Sciatic nerve (tissue), 2 donors: ENCODE measurements at regions not wholly inside any gene's neighbourhood (a gene's known extent, or its start where the extent isn't known, plus 50 kb on each side); places are given as distances from the start of the nearest gene placed in this dataset.

ENCODE experiments used
- ATAC-seq: fragments of 200-7000 bp; cut with Tn5 transposase; one replicate; pipeline ENCODE4 v1.9.1; 2020; ENCODE audit warnings: mild to moderate bottlenecking, moderate library complexity
- DNase-seq: peaks from one replicate; pipeline ENCODE4 v3.0.0-alpha.2; 2020; ENCODE audit warnings: low spot score
- intact Hi-C: fragments of 100-400 bp; cut with DNase I; formaldehyde crosslinking; loops from one replicate; pipeline ENCODE4 v1.14.2; 2022
- donor health status: DM: no; HTN: no; CAD: no.
- donor health status: DM: no; HTN: no; CAD: no.

DNA sequence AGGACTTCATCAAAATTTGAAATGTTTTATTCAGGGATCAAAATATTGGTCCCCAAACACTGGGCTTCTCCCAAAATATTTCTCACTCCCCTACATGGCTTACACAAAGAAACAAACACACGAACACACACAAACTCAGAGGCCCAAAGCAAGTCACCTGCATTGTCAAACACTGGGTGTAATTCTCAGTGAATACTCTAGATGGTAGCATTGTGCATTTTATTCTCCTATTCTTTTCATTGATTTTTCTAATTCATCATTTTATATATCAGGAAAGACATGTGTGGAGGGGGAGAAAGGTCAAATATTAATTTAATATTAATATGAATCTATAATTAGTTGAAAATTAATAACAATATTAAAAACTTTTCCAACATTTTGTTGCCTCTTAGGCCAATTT, 72.3 kb upstream of the TNMD start:
- DNase-seq (no peak), ATAC-seq (peak; percentile 44)
- intact Hi-C loops = no loop called here

DNA sequence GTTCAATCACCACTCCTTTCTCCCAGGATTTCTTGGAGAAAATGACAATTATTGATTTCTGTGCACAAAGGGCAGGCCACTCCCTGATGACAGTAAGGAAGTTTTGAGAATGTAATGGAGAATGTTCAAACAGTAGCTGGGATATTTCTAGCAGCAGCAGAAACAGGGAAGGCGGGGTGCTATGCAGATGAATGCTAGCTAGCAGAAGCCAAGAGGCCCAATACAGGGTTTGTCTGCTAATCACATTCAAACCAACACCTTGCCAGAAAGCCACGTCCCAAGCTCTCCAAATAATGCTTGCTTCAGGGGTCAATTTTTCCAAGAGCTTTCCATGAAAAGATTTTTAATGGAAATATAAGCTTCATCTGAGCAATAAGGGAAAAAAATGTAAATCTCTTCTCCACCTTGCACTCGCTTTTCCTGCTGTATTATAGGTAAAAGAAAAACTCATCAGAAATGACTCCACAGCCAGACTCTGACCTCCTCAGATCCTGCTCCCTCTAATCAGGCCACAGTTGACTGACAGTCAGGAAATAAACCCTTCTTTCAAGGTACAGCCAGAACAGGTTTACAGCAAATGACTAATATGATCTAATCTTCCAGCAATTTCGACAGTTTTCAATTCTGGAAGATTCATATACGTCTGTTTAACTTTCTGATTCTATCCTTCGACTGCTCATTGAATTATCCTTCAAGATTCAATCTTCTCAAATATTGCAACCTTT, 84.7 kb upstream of the PCDH19 start:
- no peak for DNase-seq
- intact Hi-C loops = no loop called here
- no peak for ATAC-seq

DNA sequence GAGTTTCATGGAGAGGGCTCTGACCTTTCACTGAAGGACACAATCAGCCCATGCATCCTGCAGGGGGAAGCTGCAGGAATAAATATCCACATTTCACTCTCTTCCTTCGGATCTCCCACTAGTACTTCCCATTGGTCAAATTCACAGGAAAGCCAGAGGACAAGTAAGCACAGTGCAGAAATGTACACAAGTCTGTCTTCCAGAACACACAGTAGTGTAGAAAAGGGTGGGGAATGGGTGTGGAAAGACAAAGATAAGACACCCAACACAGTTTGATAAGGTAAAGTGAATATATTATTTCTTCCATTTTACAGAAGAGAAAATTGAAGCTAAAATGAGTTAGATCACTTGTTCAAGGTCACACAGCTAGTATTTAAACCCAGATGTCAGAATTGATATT, 81.1 kb upstream of the PCDH19 start:
- DNase-seq = no peak
- no peak for ATAC-seq
- intact Hi-C loops = no loop called here

DNA sequence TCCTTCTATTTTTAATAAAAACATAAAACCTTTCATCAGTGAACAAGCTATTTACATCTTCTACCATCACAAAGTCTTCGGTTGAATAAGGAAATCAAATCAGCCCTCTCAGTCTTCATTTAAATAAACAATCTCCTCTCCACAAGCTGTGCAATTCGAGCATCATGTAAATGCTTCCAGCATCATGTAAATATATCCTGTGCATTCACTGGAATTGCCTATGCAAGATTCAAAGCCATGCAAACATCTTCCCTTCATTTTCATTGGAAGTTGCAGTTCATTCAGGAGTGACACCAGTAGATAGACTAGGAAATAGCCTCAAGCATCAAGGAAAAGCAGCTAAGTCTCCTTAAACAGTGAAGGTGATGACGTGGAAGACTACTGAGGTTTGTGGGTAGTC, 77.7 kb upstream of the PCDH19 start:
- no peak for ATAC-seq
- no peak for DNase-seq
- intact Hi-C loops = no loop called here

DNA sequence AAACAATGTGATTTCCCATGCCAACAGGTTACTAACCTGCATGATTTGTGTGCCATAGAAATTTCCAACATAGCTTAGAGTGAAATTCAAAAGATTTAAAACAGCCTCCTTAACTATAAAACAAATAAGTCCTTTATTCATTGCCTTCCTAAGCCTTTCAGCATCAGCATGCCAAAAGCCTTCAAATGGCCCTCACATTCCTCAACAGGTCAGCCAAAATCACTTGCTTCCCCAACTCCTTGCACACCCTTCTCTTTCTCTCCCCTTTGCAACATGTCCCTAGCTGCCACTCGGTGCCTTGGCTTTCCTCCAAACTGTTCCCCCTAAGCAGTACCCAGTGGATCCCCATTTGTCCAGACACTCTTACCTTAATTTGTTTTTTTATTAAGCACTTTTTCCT, 74.9 kb upstream of the PCDH19 start:
- intact Hi-C loops = no loop called here
- DNase-seq (no peak), ATAC-seq (no peak)

DNA sequence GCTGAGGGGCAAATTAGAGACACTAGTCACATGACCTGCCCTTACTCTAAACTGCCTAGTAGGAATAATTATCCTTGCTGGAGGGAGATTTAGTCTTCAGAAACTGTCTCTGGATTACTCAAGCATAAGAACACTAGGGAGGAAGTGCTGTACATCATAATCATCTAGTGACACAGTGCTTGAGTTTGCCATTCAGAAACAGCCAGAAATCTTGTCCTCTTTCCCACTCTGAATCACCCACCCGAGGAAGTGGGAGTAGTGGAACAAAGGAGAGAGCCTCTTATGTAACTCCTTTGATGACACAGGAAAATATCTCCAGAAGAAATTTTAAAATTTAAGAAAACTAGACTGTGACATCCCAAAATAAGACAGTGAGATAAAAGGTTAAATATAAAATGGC, 69.3 kb upstream of the PCDH19 start:
- ATAC-seq = no peak
- intact Hi-C loops = no loop called here
- no peak for DNase-seq

DNA sequence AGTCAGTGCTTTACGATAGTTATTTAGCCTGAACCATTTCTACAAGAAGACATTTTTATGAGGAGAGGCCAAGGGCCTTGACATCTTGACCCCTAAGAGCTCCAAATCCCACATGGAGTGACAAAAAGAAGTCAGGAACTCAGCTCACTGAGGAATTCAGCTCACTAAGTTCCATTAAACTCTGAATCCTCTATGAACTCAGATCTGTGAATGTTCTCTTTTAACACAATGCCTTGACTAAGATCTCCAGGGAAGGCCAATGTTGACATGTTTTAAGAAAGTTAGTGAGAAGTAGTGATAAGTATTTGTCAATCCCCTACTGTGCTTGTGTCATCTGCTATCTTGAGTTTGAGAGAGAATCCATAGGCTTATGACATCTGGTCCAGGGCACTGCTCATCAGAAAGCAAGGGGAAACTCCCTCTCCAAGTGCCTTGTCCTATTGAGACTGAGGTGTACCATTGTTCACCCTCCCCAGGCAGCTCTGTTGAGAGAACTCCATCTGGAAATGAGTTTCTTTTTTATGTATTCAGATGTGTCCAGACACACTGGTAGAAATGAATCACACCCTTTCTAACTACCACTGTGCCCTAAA, 68.7 kb upstream of the PCDH19 start:
- peak; percentile 54 for ATAC-seq
- intact Hi-C loops = no loop called here
- DNase-seq = no peak

DNA sequence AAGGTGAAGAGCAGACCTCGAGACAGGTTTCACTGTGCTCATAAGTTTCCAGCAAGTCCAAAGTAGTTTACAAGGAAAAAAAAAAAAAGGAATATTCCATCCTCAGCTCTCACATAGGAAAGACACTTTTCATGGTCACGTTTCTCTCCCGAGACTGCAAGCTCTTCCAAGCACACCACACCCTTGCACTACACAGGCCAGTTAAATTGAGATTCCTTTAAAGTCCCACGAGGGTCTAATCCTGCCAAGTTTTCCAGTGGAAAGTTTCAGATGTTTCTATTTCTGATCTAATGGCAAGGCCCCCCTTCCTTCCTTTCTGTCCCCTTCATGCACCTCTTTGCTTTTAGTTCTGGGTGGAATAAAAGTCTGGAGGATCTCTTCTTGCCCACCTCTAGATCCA, 67.9 kb upstream of the PCDH19 start:
- intact Hi-C loops = no loop called here
- DNase-seq (no peak), ATAC-seq (peak; percentile 94)

DNA sequence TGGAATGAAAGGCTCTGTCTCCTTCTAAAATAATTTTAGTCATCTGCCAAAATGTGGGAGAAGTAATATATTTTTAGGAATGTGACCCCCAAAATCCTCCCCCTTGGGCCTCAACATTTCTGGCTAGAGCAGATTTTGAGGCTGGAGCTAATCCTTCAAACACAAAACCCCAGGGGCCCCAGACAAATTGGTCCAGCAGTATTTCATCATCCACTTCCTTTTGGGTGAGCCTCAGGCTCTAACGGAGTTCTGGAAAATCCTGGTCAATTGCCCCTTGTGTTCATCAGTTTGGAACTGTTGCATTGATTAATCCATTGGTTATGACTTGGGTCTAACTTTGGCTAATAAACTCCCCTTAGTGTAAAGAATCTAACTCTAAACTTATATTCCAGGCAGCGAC, 67.4 kb upstream of the PCDH19 start:
- ATAC-seq = peak; percentile 73
- DNase-seq = no peak
- intact Hi-C loops = no loop called here
